AG09309 (cell line): ENCODE measurements at regions not wholly inside any gene's neighbourhood (a gene's known extent, or its start where the extent isn't known, plus 50 kb on each side); places are given as distances from the start of the nearest gene placed in this dataset.

ENCODE experiments used
- DNase-seq: peaks from one replicate; pipeline ENCODE4 v3.0.0-alpha.2; 2010; ENCODE audit warnings: low read depth
- H3K4me3 ChIP-seq: 2 replicates; pipeline ENCODE4 v1.5.1; 2011; ENCODE audit warnings: mild to moderate bottlenecking, low read depth, low read length, moderate library complexity; ENCODE audit not compliant: control insufficient read depth
- CTCF ChIP-seq: IDR thresholded peaks from 2 replicates; pipeline ENCODE4 v1.5.1; 2011; ENCODE audit warnings: mild to moderate bottlenecking, low read depth, low read length, inconsistent platforms; ENCODE audit not compliant: insufficient read depth, control insufficient read depth; ENCODE audit errors: missing control alignments

- TF ChIP-seq CTCF, result no peak
- DNase-seq, result no peak
- no peak overlapping the region for H3K4me3 ChIP-seq
Observed at GRCh38 chr20:53706008-53706465, 112.4 kb upstream of the ZNF217 start.

- H3K4me3 ChIP-seq, result no peak overlapping the region
- DNase-seq, result no peak
- no peak for TF ChIP-seq CTCF
Observed at GRCh38 chr20:53702617-53703016, 109.0 kb upstream of the ZNF217 start.

- no peak for DNase-seq
- TF ChIP-seq CTCF, result no peak
- no peak overlapping the region for H3K4me3 ChIP-seq
Observed at GRCh38 chr20:53699906-53700305, 106.3 kb upstream of the ZNF217 start.

GRCh38 chr20:53699085-53699674 is 105.5 kb upstream of the ZNF217 start:
- H3K4me3 ChIP-seq, result no peak overlapping the region
- TF ChIP-seq CTCF, result no peak

GRCh38 chr20:53698371-53698978 is 104.8 kb upstream of the ZNF217 start:
- no peak for TF ChIP-seq CTCF
- DNase-seq, result no peak
- H3K4me3 ChIP-seq, result no peak overlapping the region

More at GRCh38 chr20:53699085-53699674, 105.5 kb upstream of the ZNF217 start:
- DNase-seq, result no peak

- TF ChIP-seq CTCF, result no peak
- DNase-seq, result no peak
- H3K4me3 ChIP-seq, result no peak overlapping the region
Observed at GRCh38 chr20:53695797-53696527, 102.3 kb upstream of the ZNF217 start.
